Neutrophil (primary cell): ENCODE measurements at regions not wholly inside any gene's neighbourhood (a gene's known extent, or its start where the extent isn't known, plus 50 kb on each side); places are given as distances from the start of the nearest gene placed in this dataset.
"Not testable (repeated sequence)": the region's sequence is repeated elsewhere in the genome, so short reads cannot be mapped to it uniquely, and the experiment has no call there.

Source experiments
- H3K27ac ChIP-seq: fragments of 200-600 bp; sonication (generic); 2 replicates; pipeline ENCODE4 v1.5.1; 2016; ENCODE audit warnings: mild to moderate bottlenecking, moderate library complexity
- H3K27me3 ChIP-seq: fragments of 200-600 bp; sonication (generic); 2 replicates; pipeline ENCODE4 v1.6.0; 2016; ENCODE audit warnings: mild to moderate bottlenecking
- H3K36me3 ChIP-seq: fragments of 200-600 bp; sonication (generic); 2 replicates; pipeline ENCODE4 v1.5.1; 2017
- H3K4me1 ChIP-seq, 2 experiments: fragments of 200-600 bp in 1 of 2; sonication (generic) in 1 of 2; 1 replicate in 1 of 2; 2 replicates in 1 of 2; pipeline versions ENCODE4 v1.5.1 to v1.6.1; 2013 to 2016; ENCODE audit warnings: low read depth in 1 of 2, low read length in 1 of 2, mild to moderate bottlenecking in 1 of 2, moderate library complexity in 1 of 2; ENCODE audit not compliant: control insufficient read depth in 1 of 2, insufficient read depth in 1 of 2
- H3K4me3 ChIP-seq, 2 experiments: fragments of 200-600 bp in 1 of 2; sonication (generic) in 1 of 2; 1 replicate in 1 of 2; 2 replicates in 1 of 2; pipeline ENCODE4 v1.5.1; 2013 to 2016; ENCODE audit warnings: low read depth in 1 of 2, low read length in 1 of 2, mild to moderate bottlenecking in 1 of 2, moderate library complexity in 1 of 2
- H3K9me3 ChIP-seq: fragments of 200-600 bp; sonication (generic); 2 replicates; pipeline ENCODE4 v1.5.1; 2016
- TF ChIP-seq, protein P1 (sequence below): fragments of 200-600 bp; sonication (generic); IDR thresholded peaks from 2 replicates; pipeline ENCODE4 v1.5.1; 2016; ENCODE audit warnings: antibody characterized with exemption

DNA sequence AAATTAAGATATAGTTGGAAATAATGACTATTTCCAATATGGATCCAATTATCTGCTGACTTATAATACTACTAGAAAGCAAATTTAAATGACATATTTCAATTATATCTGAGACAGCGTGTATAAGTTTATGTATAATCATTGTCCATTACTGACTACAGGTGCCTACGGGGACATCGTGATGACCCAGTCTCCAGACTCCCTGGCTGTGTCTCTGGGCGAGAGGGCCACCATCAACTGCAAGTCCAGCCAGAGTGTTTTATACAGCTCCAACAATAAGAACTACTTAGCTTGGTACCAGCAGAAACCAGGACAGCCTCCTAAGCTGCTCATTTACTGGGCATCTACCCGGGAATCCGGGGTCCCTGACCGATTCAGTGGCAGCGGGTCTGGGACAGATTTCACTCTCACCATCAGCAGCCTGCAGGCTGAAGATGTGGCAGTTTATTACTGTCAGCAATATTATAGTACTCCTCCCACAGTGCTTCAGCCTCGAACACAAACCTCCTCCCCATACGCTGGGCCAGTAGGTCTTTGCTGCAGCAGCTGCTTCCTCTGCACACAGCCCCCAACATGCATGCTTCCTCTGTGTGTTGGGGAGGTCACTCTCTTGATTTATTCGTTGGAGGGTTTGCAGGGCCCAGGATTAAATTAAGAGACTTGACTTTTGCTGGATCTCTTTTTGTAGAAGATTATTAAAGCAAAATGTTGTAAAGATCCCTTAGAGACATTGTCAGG lies 194.4 kb downstream of the RPIA start:
- Histone ChIP-seq H3K9me3 (no peaks in the 10 kb centered on the region), H3K36me3 (no peaks in the 10 kb centered on the region), H3K27ac (no peak overlapping the region), H3K4me3 (no peak overlapping the region), H3K27me3 (no peaks in the 10 kb centered on the region), H3K4me1 (no peaks in the 10 kb centered on the region)
- TF ChIP-seq, protein P1, sequence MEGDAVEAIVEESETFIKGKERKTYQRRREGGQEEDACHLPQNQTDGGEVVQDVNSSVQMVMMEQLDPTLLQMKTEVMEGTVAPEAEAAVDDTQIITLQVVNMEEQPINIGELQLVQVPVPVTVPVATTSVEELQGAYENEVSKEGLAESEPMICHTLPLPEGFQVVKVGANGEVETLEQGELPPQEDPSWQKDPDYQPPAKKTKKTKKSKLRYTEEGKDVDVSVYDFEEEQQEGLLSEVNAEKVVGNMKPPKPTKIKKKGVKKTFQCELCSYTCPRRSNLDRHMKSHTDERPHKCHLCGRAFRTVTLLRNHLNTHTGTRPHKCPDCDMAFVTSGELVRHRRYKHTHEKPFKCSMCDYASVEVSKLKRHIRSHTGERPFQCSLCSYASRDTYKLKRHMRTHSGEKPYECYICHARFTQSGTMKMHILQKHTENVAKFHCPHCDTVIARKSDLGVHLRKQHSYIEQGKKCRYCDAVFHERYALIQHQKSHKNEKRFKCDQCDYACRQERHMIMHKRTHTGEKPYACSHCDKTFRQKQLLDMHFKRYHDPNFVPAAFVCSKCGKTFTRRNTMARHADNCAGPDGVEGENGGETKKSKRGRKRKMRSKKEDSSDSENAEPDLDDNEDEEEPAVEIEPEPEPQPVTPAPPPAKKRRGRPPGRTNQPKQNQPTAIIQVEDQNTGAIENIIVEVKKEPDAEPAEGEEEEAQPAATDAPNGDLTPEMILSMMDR: no peak

DNA sequence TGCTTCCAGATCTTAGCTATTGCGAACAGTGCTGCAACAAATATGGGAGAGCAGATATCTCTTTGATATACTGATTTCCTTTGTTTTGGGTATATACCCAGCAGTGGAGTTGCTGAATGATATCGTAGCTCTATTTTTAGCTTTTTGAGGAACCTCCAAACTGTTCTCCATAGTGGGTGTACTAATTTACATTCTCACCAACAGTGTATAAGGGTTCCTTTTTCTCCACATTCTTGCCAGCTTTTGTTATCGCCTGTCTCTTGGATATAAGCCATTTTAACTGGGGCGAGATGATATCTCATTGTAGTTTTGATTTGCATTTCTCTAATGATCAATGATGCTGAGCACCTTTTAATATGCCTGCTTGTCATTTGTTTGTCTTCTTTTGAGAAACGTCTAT lies 196.0 kb downstream of the RPIA start:
- H3K4me3 ChIP-seq, H3K27ac ChIP-seq, H3K27me3 ChIP-seq, H3K4me1 ChIP-seq, H3K36me3 ChIP-seq, H3K9me3 ChIP-seq: not testable (repeated sequence)

DNA sequence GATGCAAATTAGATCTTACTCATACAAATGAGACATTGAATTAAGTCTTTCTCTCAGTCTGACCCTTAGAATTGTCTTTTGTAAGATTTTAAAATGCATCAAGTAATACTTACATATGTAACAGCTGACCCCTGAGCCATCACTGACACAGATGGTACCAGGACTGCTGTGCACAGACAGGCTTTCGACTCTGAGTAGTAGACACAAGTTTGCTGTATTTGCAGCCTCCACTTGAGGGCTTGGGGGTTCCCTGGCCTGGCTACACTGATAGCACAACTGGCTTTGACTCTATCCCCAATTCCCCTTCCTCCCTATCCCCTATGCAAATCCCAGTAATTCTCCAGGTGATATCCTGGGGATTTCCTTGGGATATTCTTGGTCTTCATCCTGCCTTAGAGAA lies 200.7 kb downstream of the RPIA start:
- H3K27ac ChIP-seq: no peak overlapping the region
- TF ChIP-seq, protein P1: no peak
- H3K27me3 ChIP-seq: no peaks in the 10 kb centered on the region

DNA sequence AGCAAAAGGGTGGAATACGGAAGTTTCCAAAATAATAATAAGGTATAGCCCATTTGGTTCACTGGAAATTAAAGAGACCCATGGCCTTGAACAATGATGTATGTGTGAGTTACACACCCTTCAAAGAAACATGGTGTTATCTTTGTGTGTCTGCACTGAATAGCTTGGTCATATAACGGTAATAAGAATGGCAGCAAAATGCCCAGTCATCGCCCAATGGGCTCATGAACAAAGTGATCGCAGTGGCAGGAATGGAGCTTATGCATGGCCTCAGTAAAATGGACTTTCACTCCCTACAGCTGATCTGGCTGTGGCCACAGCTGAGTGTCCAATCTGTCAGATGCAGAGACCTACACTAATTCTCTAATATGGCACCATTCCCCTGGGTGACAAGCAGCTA lies 201.3 kb downstream of the RPIA start:
- H3K27ac ChIP-seq: no peak overlapping the region
- TF ChIP-seq, protein P1: no peak
- no peaks in the 10 kb centered on the region for H3K27me3 ChIP-seq
- H3K9me3 ChIP-seq: no peaks in the 10 kb centered on the region
- no peaks in the 10 kb centered on the region for H3K36me3 ChIP-seq
- H3K4me3 ChIP-seq: no peak overlapping the region
- peaks cover 0 to 4% of the 10 kb centered on the region in 2 experiments for H3K4me1 ChIP-seq

More for the DNA sequence above, 200.7 kb downstream of the RPIA start:
- Histone ChIP-seq H3K4me1 (no peaks in the 10 kb centered on the region), H3K36me3 (no peaks in the 10 kb centered on the region), H3K4me3 (no peak overlapping the region), H3K9me3 (no peaks in the 10 kb centered on the region)

DNA sequence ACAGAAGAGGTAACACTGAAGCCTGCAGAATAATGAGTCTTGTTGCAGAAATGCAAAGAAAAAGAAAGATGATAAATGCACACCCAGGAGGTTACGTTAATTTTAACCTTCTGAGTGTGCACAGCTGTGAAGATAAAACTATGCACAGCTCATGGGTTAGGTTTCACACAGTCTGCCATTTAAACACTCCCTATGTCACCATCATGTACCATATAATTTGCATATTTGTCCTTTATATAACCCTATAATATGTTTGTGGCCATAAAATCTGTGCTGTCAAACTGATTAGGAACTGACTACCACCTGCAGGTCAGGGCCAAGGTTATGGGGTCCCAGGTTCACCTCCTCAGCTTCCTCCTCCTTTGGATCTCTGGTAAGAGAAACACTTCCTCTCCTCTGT lies 205.5 kb downstream of the RPIA start:
- H3K36me3 ChIP-seq: no peaks in the 10 kb centered on the region
- no peaks in the 10 kb centered on the region for H3K9me3 ChIP-seq
- TF ChIP-seq, protein P1: no peak
- peaks cover 0 to 6% of the 10 kb centered on the region in 2 experiments for H3K4me1 ChIP-seq
- no peaks in the 10 kb centered on the region for H3K27me3 ChIP-seq
- no peak overlapping the region for H3K27ac ChIP-seq
- no peak overlapping the region for H3K4me3 ChIP-seq

DNA sequence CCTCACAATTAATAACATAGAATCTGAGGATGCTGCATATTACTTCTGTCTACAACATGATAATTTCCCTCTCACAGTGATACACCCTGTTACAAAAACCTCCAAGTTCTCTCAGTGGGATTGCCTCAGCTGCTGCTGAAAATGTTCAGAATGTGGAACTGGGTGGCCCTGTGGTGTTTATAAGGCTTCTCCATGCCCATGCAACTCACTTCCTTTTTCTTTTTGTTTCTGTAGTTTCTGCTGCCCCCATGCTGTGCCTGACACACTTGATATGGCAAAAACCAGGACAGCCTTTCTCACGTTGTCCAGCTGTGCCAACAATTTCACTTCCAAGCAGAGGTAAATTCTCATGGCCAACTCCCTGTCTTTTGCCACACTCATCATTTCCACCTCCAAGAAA lies 206.2 kb downstream of the RPIA start:
- TF ChIP-seq, protein P1: no peak
- Histone ChIP-seq H3K27ac (no peak overlapping the region), H3K9me3 (no peaks in the 10 kb centered on the region)

More for the DNA sequence above, 206.2 kb downstream of the RPIA start:
- H3K36me3 ChIP-seq: no peaks in the 10 kb centered on the region
- no peaks in the 10 kb centered on the region for H3K27me3 ChIP-seq
- no peak overlapping the region for H3K4me3 ChIP-seq
- H3K4me1 ChIP-seq: peaks cover 0 to 6% of the 10 kb centered on the region in 2 experiments
